Ecto neural progenitor cell (in vitro differentiated cells): ENCODE measurements at regions not wholly inside any gene's neighbourhood (a gene's known extent, or its start where the extent isn't known, plus 50 kb on each side); places are given as distances from the start of the nearest gene placed in this dataset.

Experiments used
- DNase-seq: peaks from one replicate; pipeline ENCODE4 v3.0.0-alpha.2; 2018; ENCODE audit warnings: low spot score

- no peak for DNase-seq
These were observed 192.4 kb upstream of the IGF1R start for GRCh38 chr15:98455904-98456303.

- no peak for DNase-seq
These were observed 171.8 kb upstream of the IGF1R start for GRCh38 chr15:98476559-98476958.

DNA sequence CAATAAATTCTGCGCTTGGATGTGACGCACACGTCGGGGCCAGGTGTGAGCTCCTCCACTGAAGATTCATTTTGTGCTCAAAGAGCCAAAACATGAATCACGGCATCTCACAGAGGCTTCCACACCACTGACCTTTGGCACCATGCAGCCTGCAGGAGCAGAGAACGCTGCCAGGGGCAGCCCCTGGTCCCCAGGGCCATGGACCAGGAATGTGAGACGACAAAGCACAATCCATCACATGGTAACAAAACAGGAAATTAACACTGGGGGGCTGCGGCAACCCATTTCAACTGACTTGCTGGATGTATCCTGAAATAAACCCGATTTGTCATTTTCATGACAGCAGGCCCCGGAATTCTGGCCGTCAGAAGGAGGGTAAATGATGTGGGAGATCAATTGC, 167.5 kb upstream of the IGF1R start:
- DNase-seq: no peak

- no peak for DNase-seq
These were observed 164.7 kb upstream of the IGF1R start for GRCh38 chr15:98483575-98484130.

GRCh38 chr15:98484914-98485313, 163.4 kb upstream of the IGF1R start:
- no peak for DNase-seq

DNA sequence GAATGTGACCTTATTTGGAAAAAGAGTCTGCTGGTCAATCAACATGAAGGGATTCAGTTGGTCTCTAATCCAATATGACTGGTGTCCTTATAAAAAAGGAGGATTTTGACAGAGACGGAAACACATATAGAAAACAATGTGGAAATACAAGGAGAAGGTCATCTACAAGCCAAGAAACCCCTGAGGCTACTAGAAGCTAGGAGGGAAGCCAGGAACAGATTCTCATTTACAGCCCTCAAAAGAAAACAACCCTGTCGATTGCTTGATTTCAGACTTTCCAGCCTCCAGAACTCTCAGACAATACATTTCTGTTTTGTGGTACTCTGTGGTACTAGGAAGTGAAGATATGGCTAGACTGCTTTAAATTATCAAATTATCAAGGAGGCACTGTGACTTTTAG, 162.9 kb upstream of the IGF1R start:
- no peak for DNase-seq

DNA sequence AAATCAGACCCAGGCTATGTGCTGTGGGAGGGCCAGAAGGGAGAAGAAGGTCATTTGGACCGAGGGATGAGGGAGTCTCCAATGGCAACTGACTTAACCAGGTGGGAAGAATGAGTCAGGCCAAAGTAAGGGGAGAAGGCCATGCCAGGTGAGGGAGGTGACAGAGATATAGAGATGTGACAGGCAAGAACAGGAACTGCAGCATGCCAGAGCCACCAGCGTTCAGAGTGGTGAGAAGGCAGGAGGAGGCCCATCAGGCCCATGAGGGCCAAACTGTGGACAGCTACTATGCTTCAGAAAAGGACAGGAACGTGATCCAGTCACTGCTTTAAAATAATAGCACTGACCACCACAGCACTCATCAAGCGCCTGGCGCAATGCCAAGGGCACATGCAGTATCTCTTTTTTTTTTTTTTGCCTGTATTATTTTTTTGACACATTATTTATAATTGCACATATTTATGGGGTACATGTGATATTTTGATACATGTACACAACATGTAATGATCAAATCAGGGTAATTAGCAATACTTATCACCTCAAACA, 154.3 kb upstream of the IGF1R start:
- no peak for DNase-seq

DNA sequence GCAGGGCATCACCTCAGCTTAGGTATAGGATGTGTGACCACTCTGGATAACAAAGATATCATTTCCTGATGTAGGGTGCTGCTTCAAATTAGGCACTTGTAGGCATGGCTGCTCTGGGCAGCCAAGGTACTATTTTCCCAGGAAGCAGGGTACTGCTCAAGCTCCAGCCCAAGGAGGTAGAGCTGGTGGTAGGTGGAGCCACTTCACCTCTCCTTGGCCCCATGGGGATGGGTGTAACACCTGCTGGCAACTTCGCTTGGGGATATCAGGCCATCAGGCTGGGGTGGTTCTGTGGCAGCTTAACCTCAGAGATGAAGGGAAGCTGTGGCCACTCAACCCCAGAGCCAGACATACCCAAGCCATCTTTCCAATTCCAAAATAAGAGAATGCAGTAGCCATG, 147.1 kb upstream of the IGF1R start:
- DNase-seq: no peak

- DNase-seq: no peak
These were observed 146.7 kb upstream of the IGF1R start for GRCh38 chr15:98501632-98502031.

DNA sequence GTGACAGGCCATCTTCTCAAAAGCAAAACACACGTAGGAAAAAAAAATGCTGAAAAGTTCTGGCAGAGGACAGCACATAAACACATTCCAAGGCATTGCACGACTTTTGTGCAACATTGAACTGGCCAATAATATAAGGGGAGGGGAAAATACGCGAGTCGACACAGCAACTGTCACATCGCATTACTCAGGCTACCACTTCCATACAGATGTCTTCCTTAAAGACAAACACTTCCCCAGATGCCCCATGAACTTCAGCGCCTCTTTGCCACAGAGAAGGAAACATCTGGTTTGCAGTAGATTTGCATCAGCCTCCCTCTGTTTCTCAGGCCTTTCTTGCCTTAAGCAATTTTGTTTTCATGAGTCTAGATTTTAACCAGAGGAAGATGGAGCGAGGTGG, 144.4 kb upstream of the IGF1R start:
- no peak for DNase-seq

GRCh38 chr15:98504998-98505397, 143.3 kb upstream of the IGF1R start:
- DNase-seq: no peak

DNA sequence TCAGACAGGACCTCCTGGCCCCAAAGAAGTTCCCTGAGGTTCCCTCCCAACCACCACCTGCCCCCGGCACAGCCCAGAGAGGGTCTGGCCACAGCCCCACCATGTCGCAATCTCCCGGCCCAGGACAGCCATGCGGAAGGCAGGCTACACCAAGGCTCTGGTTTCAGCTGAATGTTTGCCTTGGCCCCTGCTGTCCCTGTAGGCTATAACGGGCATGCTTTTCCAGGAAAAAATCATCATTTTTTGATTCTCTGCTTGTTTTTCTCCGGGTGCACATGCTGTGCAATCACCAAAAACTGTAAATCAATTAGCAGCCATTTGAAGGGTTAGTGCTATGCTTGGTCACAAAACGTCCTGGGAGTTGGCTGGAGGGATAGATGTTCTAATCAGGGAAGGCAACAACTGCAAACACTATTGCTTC, 142.7 kb upstream of the IGF1R start:
- no peak for DNase-seq

DNA sequence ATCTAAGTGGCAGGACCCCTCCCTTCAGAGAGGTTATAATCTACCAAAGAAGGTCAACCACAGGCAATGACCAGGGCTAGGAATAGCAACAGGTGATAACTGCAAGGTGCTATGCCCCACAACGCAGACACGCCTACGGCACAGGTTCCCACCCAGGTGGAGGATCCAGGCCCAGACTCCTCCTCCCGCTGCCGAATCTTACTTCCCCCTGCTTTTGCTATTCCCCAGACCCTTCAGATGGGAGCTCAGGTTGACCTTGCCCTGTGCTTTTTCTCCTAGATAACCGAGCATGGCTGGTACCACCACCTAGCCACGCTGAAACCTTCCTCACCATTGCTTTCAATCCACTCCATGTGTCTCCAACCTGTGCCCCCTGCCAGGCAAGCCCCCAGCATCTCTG, 142.2 kb upstream of the IGF1R start:
- no peak for DNase-seq

DNA sequence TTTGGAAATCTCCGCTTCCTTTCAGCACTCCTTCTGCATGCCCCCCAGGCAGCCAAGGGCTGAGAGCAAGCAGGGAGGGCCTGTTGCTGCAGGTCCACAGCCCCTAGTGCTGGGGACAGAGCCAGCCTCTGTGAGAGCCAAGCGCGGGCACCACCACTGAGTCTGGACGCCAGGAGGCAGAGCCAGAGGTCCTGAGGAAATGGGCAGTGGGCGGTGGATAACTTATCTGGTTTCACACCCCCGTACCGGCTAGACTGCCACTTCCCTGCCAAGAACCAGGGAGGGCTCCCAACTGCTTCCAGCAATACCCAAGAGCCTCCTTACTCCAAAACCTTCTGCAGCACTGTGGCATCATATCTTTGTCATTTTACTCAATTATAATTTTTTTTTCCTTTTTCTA, 141.6 kb upstream of the IGF1R start:
- DNase-seq: no peak

DNA sequence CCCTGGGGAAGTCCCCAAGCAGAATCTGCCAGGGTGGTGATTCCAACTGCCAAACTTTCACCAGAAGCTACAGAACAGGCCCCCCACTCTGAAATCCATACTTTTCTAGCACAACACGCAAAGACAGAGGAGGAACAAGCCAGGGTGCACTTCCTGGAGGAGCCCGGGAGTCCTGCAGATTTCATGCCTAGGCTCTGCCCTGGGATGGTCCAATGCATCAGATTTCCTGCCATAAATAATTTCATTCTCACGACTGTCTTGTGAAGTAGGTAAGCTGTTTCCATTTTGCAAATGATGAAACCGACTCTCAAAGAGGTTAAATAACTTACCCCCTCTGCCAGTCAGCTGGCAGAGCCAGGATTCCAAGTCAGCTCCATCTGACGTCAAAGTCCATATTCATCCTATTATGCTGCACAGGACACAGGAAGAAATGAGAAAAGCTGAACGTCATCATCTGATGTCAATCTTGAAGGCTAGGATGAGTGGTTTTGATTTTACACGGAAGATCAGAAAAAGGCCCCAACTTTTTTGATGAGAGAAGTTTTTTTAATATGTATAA, 134.8 kb upstream of the IGF1R start:
- no peak for DNase-seq

DNA sequence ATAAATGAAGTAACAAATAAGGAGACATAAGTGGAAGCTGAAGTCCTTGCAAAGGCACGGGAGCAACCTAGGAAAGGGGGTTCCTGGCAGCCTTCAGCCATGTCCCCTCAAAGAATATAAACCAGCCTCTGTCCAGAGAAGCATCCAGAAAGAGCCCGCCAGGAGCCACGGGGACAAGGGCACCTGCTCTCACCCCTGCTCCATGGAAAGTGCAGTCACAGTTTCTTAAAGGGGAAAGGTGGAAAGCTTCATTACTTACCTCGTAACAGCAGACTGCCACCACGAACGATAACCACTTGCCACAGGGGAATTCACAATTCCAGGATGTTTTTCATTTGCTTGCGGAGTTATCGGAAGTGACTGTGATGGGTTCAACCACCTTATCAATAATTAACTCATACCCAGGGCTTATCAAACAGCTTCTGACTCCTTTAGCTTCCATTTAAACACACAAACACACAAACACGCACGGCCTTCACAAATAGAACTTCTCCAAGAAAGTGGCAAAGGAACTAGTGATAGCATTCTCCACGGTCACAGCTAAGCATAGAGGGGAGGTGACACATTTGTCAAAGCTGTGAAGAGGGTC, 134.2 kb upstream of the IGF1R start:
- DNase-seq: no peak

- DNase-seq: peak; percentile 72
These were observed 129.3 kb upstream of the IGF1R start for GRCh38 chr15:98518823-98519561.

- DNase-seq: no peak
These were observed 128.4 kb upstream of the IGF1R start for GRCh38 chr15:98519767-98520550.

- DNase-seq: no peak
These were observed 126.2 kb upstream of the IGF1R start for GRCh38 chr15:98522127-98522526.

DNA sequence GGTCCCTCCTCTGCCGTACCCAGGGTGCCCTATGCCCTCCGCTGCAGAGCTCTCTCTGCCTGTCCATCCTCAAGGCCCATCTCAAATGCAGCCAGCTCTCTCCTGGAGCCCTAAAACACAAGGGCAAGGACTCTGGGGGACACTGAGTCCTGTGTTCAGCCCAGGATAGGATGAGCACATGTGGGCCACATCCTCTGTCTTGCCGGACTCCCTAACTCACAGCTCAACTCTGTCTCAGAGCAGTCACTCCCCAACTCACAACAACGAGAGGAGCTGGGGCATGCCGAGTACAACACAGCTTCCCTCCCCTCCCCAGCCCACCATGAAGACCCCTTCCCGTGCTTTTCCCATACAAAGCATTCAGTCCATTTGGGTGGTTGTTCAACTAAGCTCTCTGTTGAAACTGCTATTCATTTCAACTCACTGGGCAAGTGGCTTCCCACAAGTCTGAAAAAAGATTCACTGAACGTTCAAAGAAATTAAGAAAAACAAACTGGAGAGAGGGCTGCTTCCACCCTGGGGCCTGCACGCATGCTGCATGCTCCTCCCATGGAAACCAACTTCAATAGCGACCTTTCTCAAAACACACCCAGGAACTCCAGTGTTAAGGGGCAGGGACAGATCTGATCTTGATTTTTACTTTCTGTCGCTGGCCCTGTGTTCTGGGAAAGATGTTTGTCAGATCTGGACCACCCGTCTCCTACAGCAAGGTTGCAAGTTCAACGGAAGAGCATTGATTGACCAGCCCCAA, 124.3 kb upstream of the IGF1R start:
- DNase-seq: no peak

DNA sequence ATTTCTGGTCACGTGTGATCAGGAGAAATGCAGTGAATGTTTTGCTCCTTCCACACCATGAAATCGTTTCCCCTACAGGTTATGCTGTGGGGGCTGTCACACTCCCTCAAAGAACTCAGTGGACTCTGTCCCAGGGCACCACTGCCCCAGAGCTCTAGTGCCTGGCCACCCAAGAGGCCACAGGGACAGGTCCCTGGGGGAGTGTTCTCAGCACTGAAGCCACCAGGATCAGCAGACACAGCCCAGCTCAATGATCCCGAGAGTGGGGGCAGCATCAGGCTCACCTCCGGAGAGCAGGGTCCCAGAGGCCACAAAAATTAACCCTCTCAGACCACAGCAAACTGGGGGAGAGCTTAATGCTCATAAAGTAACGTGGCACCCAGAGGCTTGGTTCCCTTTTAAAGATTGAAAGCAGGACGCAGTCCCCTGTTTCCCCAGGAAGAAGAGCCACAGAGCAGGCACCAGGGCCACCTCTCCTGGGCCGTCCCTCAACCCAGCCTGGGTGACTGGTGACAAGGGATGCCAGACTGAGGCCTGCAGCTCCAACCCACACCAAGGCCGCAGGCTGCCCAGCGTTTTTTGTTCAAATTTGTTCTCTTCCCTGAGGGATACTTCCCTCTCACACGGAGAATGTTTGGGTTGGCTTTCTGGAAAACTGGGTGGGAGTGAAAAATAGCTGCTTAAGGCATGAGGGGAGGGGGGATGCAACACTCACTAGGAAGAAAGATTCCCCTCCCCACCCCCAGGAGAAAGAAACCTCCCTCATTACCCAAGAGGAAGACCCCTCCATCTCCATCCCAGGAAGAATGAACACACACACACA, 123.3 kb upstream of the IGF1R start:
- DNase-seq: no peak
